Bronchial epithelial cell (primary cell): ENCODE measurements at regions not wholly inside any gene's neighbourhood (a gene's known extent, or its start where the extent isn't known, plus 50 kb on each side); places are given as distances from the start of the nearest gene placed in this dataset.

Experiments
- DNase-seq: peaks from one replicate; pipeline ENCODE4 v3.0.0-alpha.2; 2010; ENCODE audit warnings: low read depth
- FAIRE-seq: peaks from 2 replicates; lab custom pipeline; 2011; peaks lifted over from hg19 to GRCh38; lab: Jason Lieb, UNC
- H3K27me3 ChIP-seq: 2 replicates; pipeline ENCODE4 v1.5.1; 2011; ENCODE audit warnings: low read length; ENCODE audit not compliant: control insufficient read depth, insufficient read depth
- H3K36me3 ChIP-seq: 2 replicates; pipeline ENCODE4 v1.5.1; 2011; ENCODE audit warnings: low read length; ENCODE audit not compliant: control insufficient read depth, insufficient read depth
- H3K4me3 ChIP-seq: 2 replicates; pipeline ENCODE4 v1.5.1; 2011; ENCODE audit warnings: mild to moderate bottlenecking, low read depth, low read length, control low read depth
- CTCF ChIP-seq: IDR thresholded peaks from 2 replicates; pipeline ENCODE4 v1.5.1; 2011; ENCODE audit warnings: mild to moderate bottlenecking, moderate library complexity, low read length, control low read depth, inconsistent platforms; ENCODE audit not compliant: insufficient read depth, severe bottlenecking

GRCh38 chr11:35893796-35894475 lies 49.9 kb upstream of the LDLRAD3 start:
- DNase-seq (peak; percentile 96), FAIRE-seq (peak; percentile 99)

More at GRCh38 chr11:35893796-35894475, 49.9 kb upstream of the LDLRAD3 start:
- peaks cover 3% of the 10 kb centered on the region for H3K27me3 ChIP-seq
- no peak overlapping the region for H3K4me3 ChIP-seq
- no peaks in the 10 kb centered on the region for H3K36me3 ChIP-seq
- no peak for TF ChIP-seq CTCF
